ENCODE measurements at regions not wholly inside any gene's neighbourhood (a gene's known extent, or its start where the extent isn't known, plus 50 kb on each side); places are given as distances from the start of the nearest gene placed in this dataset.

DNA sequence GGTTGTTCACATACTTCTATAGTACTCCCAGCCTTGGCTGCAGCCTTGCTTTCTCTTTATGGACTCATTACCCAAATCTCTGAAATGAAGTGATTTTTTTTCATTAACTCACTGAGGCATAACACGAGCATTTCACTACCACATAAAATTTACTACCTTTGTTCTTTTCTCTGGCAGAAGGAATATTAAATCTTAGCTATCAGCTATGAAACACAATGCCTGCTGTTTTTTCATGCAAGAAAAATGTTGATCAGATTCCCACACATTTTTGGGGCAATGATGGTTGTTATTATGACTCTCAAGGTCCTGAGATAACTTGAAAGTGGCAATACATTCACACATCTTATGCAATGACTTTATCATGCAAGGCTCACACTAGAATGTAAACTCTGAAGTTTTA lies 225.3 kb upstream of the ATP2B1 start:
- Histone ChIP-seq H3K9me3 (no peaks in the 10 kb centered on the region), H3K27ac (no peak overlapping the region), H3K4me3 (no peak overlapping the region), H3K4me1 (peaks cover 0 to under 1% (median 0%) of the 10 kb centered on the region in 4 donors), H3K36me3 (no peaks in the 10 kb centered on the region), H3K27me3 (no peaks in the 10 kb centered on the region)
- TF ChIP-seq POLR2A (IDR thresholded peaks at IDR 0.05) (no peak), EP300 (IDR thresholded peaks at IDR 0.05) (no peak), POLR2AphosphoS5 (IDR thresholded peaks at IDR 0.05) (no peak)
- TF ChIP-seq, protein P1, sequence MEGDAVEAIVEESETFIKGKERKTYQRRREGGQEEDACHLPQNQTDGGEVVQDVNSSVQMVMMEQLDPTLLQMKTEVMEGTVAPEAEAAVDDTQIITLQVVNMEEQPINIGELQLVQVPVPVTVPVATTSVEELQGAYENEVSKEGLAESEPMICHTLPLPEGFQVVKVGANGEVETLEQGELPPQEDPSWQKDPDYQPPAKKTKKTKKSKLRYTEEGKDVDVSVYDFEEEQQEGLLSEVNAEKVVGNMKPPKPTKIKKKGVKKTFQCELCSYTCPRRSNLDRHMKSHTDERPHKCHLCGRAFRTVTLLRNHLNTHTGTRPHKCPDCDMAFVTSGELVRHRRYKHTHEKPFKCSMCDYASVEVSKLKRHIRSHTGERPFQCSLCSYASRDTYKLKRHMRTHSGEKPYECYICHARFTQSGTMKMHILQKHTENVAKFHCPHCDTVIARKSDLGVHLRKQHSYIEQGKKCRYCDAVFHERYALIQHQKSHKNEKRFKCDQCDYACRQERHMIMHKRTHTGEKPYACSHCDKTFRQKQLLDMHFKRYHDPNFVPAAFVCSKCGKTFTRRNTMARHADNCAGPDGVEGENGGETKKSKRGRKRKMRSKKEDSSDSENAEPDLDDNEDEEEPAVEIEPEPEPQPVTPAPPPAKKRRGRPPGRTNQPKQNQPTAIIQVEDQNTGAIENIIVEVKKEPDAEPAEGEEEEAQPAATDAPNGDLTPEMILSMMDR (IDR thresholded peaks at IDR 0.05), result no peak
- intact Hi-C loops (cut with DNase I; ENCODE audit: low total_unique reads), result no loop called here
- DNase-seq, result no peak
- 78 to 93% (median 87%) methylated on average over 1 of the region's 1 CpG for WGBS, 5 donors

DNA sequence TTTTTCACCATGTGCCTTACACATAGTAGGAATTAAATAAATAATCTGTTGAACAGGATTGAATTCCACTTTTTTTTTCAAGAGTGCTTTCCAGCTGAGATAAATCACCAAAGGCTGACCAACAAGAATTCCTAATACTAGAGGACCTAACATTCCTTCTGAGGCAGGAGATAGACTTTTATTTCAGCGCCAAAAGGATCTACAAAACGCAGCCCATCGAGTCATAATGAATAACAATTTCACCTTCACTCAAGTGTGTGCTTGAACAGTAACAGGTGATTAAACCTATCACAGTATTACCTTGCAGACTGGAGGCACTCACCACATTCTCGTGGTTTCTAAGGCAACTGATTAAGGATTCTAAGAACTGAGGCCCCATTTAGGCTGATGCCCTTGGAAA lies 224.3 kb upstream of the ATP2B1 start:
- Histone ChIP-seq H3K4me1 (no peaks in the 10 kb centered on the region), H3K36me3 (no peaks in the 10 kb centered on the region), H3K9me3 (no peaks in the 10 kb centered on the region), H3K27me3 (no peaks in the 10 kb centered on the region), H3K4me3 (no peak overlapping the region), H3K27ac (no peak overlapping the region)
- intact Hi-C loops (cut with DNase I; ENCODE audit: low total_unique reads), result no loop called here
- no peak for DNase-seq
- no peak for TF ChIP-seq EP300 (IDR thresholded peaks at IDR 0.05)
- no peak for TF ChIP-seq POLR2AphosphoS5 (IDR thresholded peaks at IDR 0.05)
- no peak for TF ChIP-seq POLR2A (IDR thresholded peaks at IDR 0.05)
- TF ChIP-seq, protein P1 (IDR thresholded peaks at IDR 0.05), result no peak
- WGBS, 5 donors, result 67 to 84% (median 79%) methylated on average over 4 of the region's 4 CpGs

DNA sequence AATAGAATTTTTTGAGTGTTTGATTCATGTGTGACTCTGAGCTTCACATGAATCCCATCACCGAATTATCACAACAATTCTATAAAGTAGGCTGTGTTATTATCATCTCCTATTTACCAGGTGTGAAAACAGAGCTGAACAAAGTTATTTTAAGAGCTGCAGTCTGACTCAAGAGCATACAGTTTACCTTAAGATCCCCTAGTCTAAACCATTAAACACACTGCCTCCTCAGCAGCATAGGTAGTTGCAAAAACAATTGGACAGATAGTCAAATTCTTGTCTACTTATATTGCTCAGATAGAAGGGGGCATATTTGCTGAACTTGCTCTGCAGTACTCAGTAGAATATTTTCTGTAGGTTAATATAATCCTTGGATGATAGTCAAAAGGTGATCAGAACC lies 219.8 kb upstream of the ATP2B1 start:
- Histone ChIP-seq H3K9me3 (no peaks in the 10 kb centered on the region), H3K4me1 (no peaks in the 10 kb centered on the region), H3K36me3 (no peaks in the 10 kb centered on the region), H3K27ac (no peak overlapping the region), H3K4me3 (no peak overlapping the region), H3K27me3 (no peaks in the 10 kb centered on the region)
- DNase-seq, result no peak
- intact Hi-C loops (cut with DNase I; ENCODE audit: low total_unique reads), result no loop called here
- 86 to 97% (median 96%) methylated on average over 1 of the region's 1 CpG for WGBS, 5 donors
- TF ChIP-seq POLR2AphosphoS5 (IDR thresholded peaks at IDR 0.05) (no peak), EP300 (IDR thresholded peaks at IDR 0.05) (no peak), POLR2A (IDR thresholded peaks at IDR 0.05) (no peak)
- TF ChIP-seq, protein P1 (IDR thresholded peaks at IDR 0.05), result no peak

DNA sequence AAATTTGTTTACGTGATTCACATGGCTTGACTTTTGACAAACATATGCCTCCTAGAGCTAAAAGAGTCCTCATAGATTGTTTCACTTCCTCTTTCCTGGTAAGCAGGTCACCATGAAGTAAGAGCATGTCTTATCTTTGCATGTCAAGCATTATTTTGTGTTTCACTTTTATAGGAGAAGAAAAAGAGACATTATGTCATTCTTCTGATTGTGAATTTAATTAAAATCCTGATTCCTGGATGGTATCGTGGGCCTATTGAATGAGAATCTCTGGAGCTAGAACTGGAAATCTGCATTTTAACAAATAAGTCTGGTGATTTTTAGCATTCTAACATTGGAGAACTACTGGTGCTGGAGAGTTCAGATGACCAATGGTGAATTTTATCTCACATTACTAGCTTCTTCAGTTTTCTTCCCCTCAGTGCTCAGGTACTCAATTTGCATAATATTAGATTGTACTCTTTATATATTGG lies 218.6 kb upstream of the ATP2B1 start:
- intact Hi-C loops (cut with DNase I; ENCODE audit: low total_unique reads), result no loop called here
- Histone ChIP-seq H3K4me1 (no peaks in the 10 kb centered on the region), H3K4me3 (no peak overlapping the region), H3K27me3 (no peaks in the 10 kb centered on the region), H3K9me3 (no peaks in the 10 kb centered on the region), H3K27ac (peak overlapping the region in 1 of 5 donors; percentile 44), H3K36me3 (no peaks in the 10 kb centered on the region)
- TF ChIP-seq EP300 (IDR thresholded peaks at IDR 0.05) (no peak), POLR2AphosphoS5 (IDR thresholded peaks at IDR 0.05) (peak in 2 of 3 donors; percentile 8 to 23)
- 79 to 90% (median 83%) methylated on average over 2 of the region's 2 CpGs for WGBS, 5 donors
- peak in 1 of 2 donors; percentile 45 for DNase-seq

DNA sequence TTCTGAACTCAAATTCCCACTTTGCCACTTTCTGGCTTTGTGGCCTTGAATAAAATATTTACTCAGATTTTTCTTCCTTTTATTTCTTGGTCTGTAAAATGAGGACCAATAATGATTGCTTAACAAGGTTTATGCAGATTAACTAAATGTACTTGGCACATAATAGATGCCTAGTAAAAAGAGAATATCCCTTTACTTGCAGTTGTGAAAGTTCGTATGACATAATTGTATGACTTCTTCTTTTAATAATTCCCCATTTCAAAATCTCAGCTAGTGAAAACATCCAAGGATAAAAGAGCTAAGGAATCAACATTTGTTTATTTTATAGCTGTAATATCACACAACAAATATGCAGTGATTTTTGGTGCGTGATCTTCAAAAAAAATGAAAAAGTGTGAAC lies 215.6 kb upstream of the ATP2B1 start:
- H3K4me3 ChIP-seq, result no peak overlapping the region
- no peak for DNase-seq
- 90 to 95% (median 93%) methylated on average over 2 of the region's 2 CpGs for WGBS, 5 donors
- TF ChIP-seq POLR2A (IDR thresholded peaks at IDR 0.05) (no peak), POLR2AphosphoS5 (IDR thresholded peaks at IDR 0.05) (no peak), EP300 (IDR thresholded peaks at IDR 0.05) (no peak)
- TF ChIP-seq, protein P1 (IDR thresholded peaks at IDR 0.05), result no peak
- H3K27ac ChIP-seq, result no peak overlapping the region
- H3K36me3 ChIP-seq, result no peaks in the 10 kb centered on the region
- H3K9me3 ChIP-seq, result no peaks in the 10 kb centered on the region
- no peaks in the 10 kb centered on the region for H3K27me3 ChIP-seq
- intact Hi-C loops (cut with DNase I; ENCODE audit: low total_unique reads), result no loop called here
- H3K4me1 ChIP-seq, result no peaks in the 10 kb centered on the region

All from stomach (tissue), 8 donors.